ENCODE measurements at regions not wholly inside any gene's neighbourhood (a gene's known extent, or its start where the extent isn't known, plus 50 kb on each side); places are given as distances from the start of the nearest gene placed in this dataset.

- Histone ChIP-seq H3K27ac (ENCODE audit: low read length) (no peak overlapping the region), H3K4me3 (ENCODE audit: low read length) (no peak overlapping the region), H3K4me1 (ENCODE audit: low read length) (no peaks in the 10 kb centered on the region), H3K9me3 (replicated peaks; ENCODE audit: insufficient read depth, low read length) (no peaks in the 10 kb centered on the region), H3K9ac (ENCODE audit: low read length) (no peak overlapping the region), H3K4me2 (ENCODE audit: low read depth, low read length) (no peak overlapping the region), H3K79me2 (ENCODE audit: low read length) (no peaks in the 10 kb centered on the region), H4K20me1 (ENCODE audit: insufficient read depth, low read length) (no peaks in the 10 kb centered on the region), H3K36me3 (replicated peaks; ENCODE audit: insufficient read depth, low read length) (no peaks in the 10 kb centered on the region), H3K27me3 (replicated peaks; ENCODE audit: insufficient read depth, low read length) (no peaks in the 10 kb centered on the region), H2AFZ (ENCODE audit: low read length) (no peak overlapping the region), H3K9me2 (replicated peaks; ENCODE audit: insufficient read depth, low read length) (no peaks in the 10 kb centered on the region), H3F3A (ENCODE audit: insufficient read depth, low read length) (no peaks in the 10 kb centered on the region)
- TF ChIP-seq EZH2phosphoT487 (IDR thresholded peaks at IDR 0.05; ENCODE audit: low read length), result no peak
- TF ChIP-seq CTCF (IDR thresholded peaks at IDR 0.05; ENCODE audit: low read length), result no peak
- TF ChIP-seq EZH2 (optimal IDR thresholded peaks at IDR 0.05; ENCODE audit: low read depth, low read length), result no peak
- DNase-seq, result no peak
These were observed 99.5 kb upstream of the ZFP64 start for GRCh38 chr20:52291109-52291508.

DNA sequence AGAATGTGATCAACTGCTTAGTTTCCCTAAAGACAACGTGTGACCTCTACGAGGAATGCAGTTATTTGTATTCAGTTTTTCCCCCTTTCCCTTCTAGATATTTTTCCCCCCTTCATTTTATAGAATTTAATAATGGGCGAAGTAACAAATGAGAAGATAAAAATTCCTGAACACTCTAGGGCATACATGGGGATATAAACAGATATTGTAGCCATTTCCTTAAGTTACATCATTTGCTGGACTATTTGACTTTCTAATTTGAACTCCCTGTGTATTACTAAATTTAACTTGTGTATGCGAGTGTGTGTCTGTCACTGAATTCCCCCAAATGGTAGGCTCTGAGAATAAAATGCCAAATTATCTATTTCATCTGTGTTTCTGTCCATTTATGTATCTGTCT, 99.0 kb upstream of the ZFP64 start:
- no peaks in the 10 kb centered on the region for H3F3A ChIP-seq (ENCODE audit: insufficient read depth, low read length)
- H3K9me3 ChIP-seq (replicated peaks; ENCODE audit: insufficient read depth, low read length), result no peaks in the 10 kb centered on the region
- H2AFZ ChIP-seq (ENCODE audit: low read length), result no peak overlapping the region
- TF ChIP-seq EZH2 (optimal IDR thresholded peaks at IDR 0.05; ENCODE audit: low read depth, low read length) (no peak), CTCF (IDR thresholded peaks at IDR 0.05; ENCODE audit: low read length) (no peak)
- H3K9me2 ChIP-seq (replicated peaks; ENCODE audit: insufficient read depth, low read length), result no peaks in the 10 kb centered on the region
- H3K4me3 ChIP-seq (ENCODE audit: low read length), result no peak overlapping the region
- no peaks in the 10 kb centered on the region for H3K4me1 ChIP-seq (ENCODE audit: low read length)
- no peaks in the 10 kb centered on the region for H3K36me3 ChIP-seq (replicated peaks; ENCODE audit: insufficient read depth, low read length)
- no peaks in the 10 kb centered on the region for H4K20me1 ChIP-seq (ENCODE audit: insufficient read depth, low read length)
- H3K9ac ChIP-seq (ENCODE audit: low read length), result no peak overlapping the region
- no peak overlapping the region for H3K27ac ChIP-seq (ENCODE audit: low read length)
- no peak overlapping the region for H3K4me2 ChIP-seq (ENCODE audit: low read depth, low read length)
- no peak for DNase-seq
- no peaks in the 10 kb centered on the region for H3K79me2 ChIP-seq (ENCODE audit: low read length)
- H3K27me3 ChIP-seq (replicated peaks; ENCODE audit: insufficient read depth, low read length), result no peaks in the 10 kb centered on the region

- Histone ChIP-seq H2AFZ (ENCODE audit: low read length) (no peak overlapping the region), H3K27ac (ENCODE audit: low read length) (no peak overlapping the region), H3K9ac (ENCODE audit: low read length) (no peak overlapping the region), H3K4me3 (ENCODE audit: low read length) (no peak overlapping the region), H3K36me3 (replicated peaks; ENCODE audit: insufficient read depth, low read length) (no peaks in the 10 kb centered on the region), H3K9me2 (replicated peaks; ENCODE audit: insufficient read depth, low read length) (no peaks in the 10 kb centered on the region), H3K9me3 (replicated peaks; ENCODE audit: insufficient read depth, low read length) (no peaks in the 10 kb centered on the region), H3K4me1 (ENCODE audit: low read length) (no peaks in the 10 kb centered on the region), H4K20me1 (ENCODE audit: insufficient read depth, low read length) (no peaks in the 10 kb centered on the region), H3K79me2 (ENCODE audit: low read length) (no peaks in the 10 kb centered on the region), H3K4me2 (ENCODE audit: low read depth, low read length) (no peak overlapping the region), H3K27me3 (replicated peaks; ENCODE audit: insufficient read depth, low read length) (no peaks in the 10 kb centered on the region), H3F3A (ENCODE audit: insufficient read depth, low read length) (no peaks in the 10 kb centered on the region)
- no peak for TF ChIP-seq EZH2phosphoT487 (IDR thresholded peaks at IDR 0.05; ENCODE audit: low read length)
- TF ChIP-seq EZH2 (optimal IDR thresholded peaks at IDR 0.05; ENCODE audit: low read depth, low read length), result no peak
- no peak for TF ChIP-seq CTCF (IDR thresholded peaks at IDR 0.05; ENCODE audit: low read length)
- no peak for DNase-seq
These were observed 98.5 kb upstream of the ZFP64 start for GRCh38 chr20:52289956-52290565.

Measured in MM.1S (cell line).